ENCODE measurements at regions not wholly inside any gene's neighbourhood (a gene's known extent, or its start where the extent isn't known, plus 50 kb on each side); places are given as distances from the start of the nearest gene placed in this dataset.

- H3K4me3 ChIP-seq (ENCODE audit: low read depth in 1 of 3, low read length in 3 of 3) = no peak overlapping the region
- no peaks in the 10 kb centered on the region for H3K36me3 ChIP-seq (ENCODE audit: control insufficient read depth in 4 of 4, insufficient read depth in 3 of 4, low read depth in 1 of 4, low read length in 3 of 4)
- DNase-seq (ENCODE audit: low spot score) = no peak
- WGBS = 79% methylated on average over 2 of the region's 2 CpGs
- H3K27me3 ChIP-seq (ENCODE audit: control insufficient read depth in 4 of 4, insufficient read depth in 4 of 4, low read length in 3 of 4) = no peaks in the 10 kb centered on the region
- no peak for TF ChIP-seq FOXA1 (IDR thresholded peaks at IDR 0.05)
- no peak for TF ChIP-seq EGR1 (IDR thresholded peaks at IDR 0.05; ENCODE audit: low read depth in 2 of 2)
- H3K4me1 ChIP-seq (ENCODE audit: control insufficient read depth in 4 of 4, insufficient read depth in 4 of 4, low read length in 3 of 4) = no peaks in the 10 kb centered on the region
- H3K27ac ChIP-seq (ENCODE audit: low read depth in 1 of 2, low read length in 2 of 2) = no peak overlapping the region
- no peak overlapping the region for H3K9ac ChIP-seq (ENCODE audit: low read depth in 1 of 2, low read length in 2 of 2)
- no peaks in the 10 kb centered on the region for H3K9me3 ChIP-seq (ENCODE audit: control insufficient read depth in 4 of 4, low read length in 3 of 4)
Measured at GRCh38 chr4:151529187-151529586, 120.2 kb downstream of the FHIP1A start.

- no peak for TF ChIP-seq TAF1 (conservative IDR thresholded peaks at IDR 0.05)
- no peak for TF ChIP-seq EGR1 (IDR thresholded peaks at IDR 0.05; ENCODE audit: low read depth in 2 of 2)
- TF ChIP-seq GABPA (IDR thresholded peaks at IDR 0.05 in 1 of 2, conservative IDR thresholded peaks at IDR 0.05 in 1 of 2) = no peak
- no peak for TF ChIP-seq NR2F2 (IDR thresholded peaks at IDR 0.05)
- no peak for TF ChIP-seq ZBTB33 (IDR thresholded peaks at IDR 0.05)
- no peak for TF ChIP-seq SP1 (IDR thresholded peaks at IDR 0.05)
- TF ChIP-seq FOXA1 (IDR thresholded peaks at IDR 0.05) = no peak
- no peak for TF ChIP-seq FOXA2 (IDR thresholded peaks at IDR 0.05)
- TF ChIP-seq REST (IDR thresholded peaks at IDR 0.05) = no peak
- TF ChIP-seq CTCF (IDR thresholded peaks at IDR 0.05; ENCODE audit: low read depth, low read length, missing input control) = no peak
- no peak for TF ChIP-seq HNF4G (IDR thresholded peaks at IDR 0.05)
- TF ChIP-seq JUND (IDR thresholded peaks at IDR 0.05) = no peak
- TF ChIP-seq RXRA (IDR thresholded peaks at IDR 0.05) = no peak
- no peak for TF ChIP-seq HNF4A (conservative IDR thresholded peaks at IDR 0.05)
- DNase-seq (ENCODE audit: low spot score) = no peak
- H3K9ac ChIP-seq (ENCODE audit: low read depth in 1 of 2, low read length in 2 of 2) = no peak overlapping the region
- 94% methylated on average over 2 of the region's 2 CpGs for WGBS
- H3K36me3 ChIP-seq (ENCODE audit: control insufficient read depth in 4 of 4, insufficient read depth in 3 of 4, low read depth in 1 of 4, low read length in 3 of 4) = no peaks in the 10 kb centered on the region
- H3K27me3 ChIP-seq (ENCODE audit: control insufficient read depth in 4 of 4, insufficient read depth in 4 of 4, low read length in 3 of 4) = no peaks in the 10 kb centered on the region
- no peaks in the 10 kb centered on the region for H3K9me3 ChIP-seq (ENCODE audit: control insufficient read depth in 4 of 4, low read length in 3 of 4)
- no peak overlapping the region for H3K27ac ChIP-seq (ENCODE audit: low read depth in 1 of 2, low read length in 2 of 2)
- no peaks in the 10 kb centered on the region for H3K4me1 ChIP-seq (ENCODE audit: control insufficient read depth in 4 of 4, insufficient read depth in 4 of 4, low read length in 3 of 4)
- no peak overlapping the region for H3K4me3 ChIP-seq (ENCODE audit: low read depth in 1 of 3, low read length in 3 of 3)
Measured at GRCh38 chr4:151530230-151530629, 121.3 kb downstream of the FHIP1A start.
